IgD-negative memory B cell (primary cell): ENCODE measurements at regions not wholly inside any gene's neighbourhood (a gene's known extent, or its start where the extent isn't known, plus 50 kb on each side); places are given as distances from the start of the nearest gene placed in this dataset.

ENCODE experiments used
- H3K27ac Mint-ChIP-seq, 3 donors: one replicate each; pipeline ENCODE4 v1.8.0; 2020 to 2022; ENCODE audit warnings: mild to moderate bottlenecking in 3 of 3, mixed read lengths in 3 of 3, moderate library complexity in 1 of 3
- H3K27me3 Mint-ChIP-seq: one replicate; pipeline ENCODE4 v1.8.0; 2021; ENCODE audit warnings: mixed read lengths
- H3K36me3 Mint-ChIP-seq: one replicate; pipeline ENCODE4 v1.8.0; 2020; ENCODE audit warnings: mild to moderate bottlenecking, mixed read lengths
- H3K4me1 Mint-ChIP-seq, 3 donors: one replicate each; pipeline ENCODE4 v1.8.0; 2020 to 2022; ENCODE audit warnings: mixed read lengths in 3 of 3, mild to moderate bottlenecking in 1 of 3
- H3K4me3 Mint-ChIP-seq, 4 donors: one replicate each; pipeline ENCODE4 v1.8.0; 2020 to 2022; ENCODE audit warnings: mild to moderate bottlenecking in 4 of 4, mixed read lengths in 4 of 4, moderate library complexity in 3 of 4
- H3K9me3 Mint-ChIP-seq, 3 donors: one replicate each; pipeline ENCODE4 v1.8.0; 2020 to 2021; ENCODE audit warnings: mixed read lengths in 3 of 3, mild to moderate bottlenecking in 1 of 3

DNA sequence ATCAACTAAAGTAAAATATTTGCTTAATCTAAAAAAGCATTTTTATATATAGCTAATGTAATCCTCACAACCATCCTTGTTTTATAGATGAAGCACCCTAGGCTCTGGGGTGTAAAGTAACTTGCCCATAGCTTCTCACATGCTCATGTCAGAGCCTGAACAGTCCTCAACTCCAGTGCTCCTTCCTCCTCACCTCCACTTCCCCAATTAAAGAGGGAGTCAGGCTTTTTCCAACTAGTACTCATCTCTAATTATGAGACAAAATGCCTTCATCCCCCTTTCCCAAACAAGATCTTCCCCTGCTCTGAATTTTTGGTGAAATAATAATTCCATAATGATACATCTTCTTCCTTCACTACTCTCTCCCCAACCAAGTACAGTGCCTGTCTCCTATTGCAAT lies 290.8 kb upstream of the PRDM1 start:
- H3K27ac Mint-ChIP-seq = no peak overlapping the region
- peaks cover 2% of the 10 kb centered on the region for H3K27me3 Mint-ChIP-seq
- H3K36me3 Mint-ChIP-seq = no peaks in the 10 kb centered on the region
- no peak overlapping the region for H3K4me3 Mint-ChIP-seq
- peaks cover 0 to 2% (median 0%) of the 10 kb centered on the region in 3 donors for H3K9me3 Mint-ChIP-seq
- peaks cover 14 to 17% (median 15%) of the 10 kb centered on the region in 3 donors for H3K4me1 Mint-ChIP-seq

DNA sequence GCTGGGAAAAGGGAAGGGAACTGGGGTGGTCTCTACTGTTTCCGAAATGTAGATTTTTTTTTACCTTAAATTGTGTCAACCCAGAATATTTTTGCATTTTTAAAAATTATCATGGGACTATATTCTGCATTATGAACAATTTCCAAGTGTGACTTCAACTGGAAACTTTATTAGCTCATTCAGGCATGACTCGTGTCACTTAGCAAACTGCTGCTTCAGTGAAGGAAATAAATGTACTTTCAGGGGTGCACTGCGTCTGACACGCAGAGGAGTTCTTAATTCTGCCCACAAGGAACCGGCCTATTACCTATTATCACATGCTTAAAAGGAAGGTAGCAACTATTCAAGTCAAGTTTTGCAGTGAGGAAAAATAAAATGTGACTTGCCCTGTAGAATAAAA lies 291.3 kb upstream of the PRDM1 start:
- Mint-ChIP-seq H3K4me1 (peaks cover 14 to 17% (median 15%) of the 10 kb centered on the region in 3 donors), H3K4me3 (no peak overlapping the region), H3K27ac (no peak overlapping the region), H3K27me3 (peaks cover 2% of the 10 kb centered on the region), H3K9me3 (peaks cover 0 to under 1% (median 0%) of the 10 kb centered on the region in 3 donors), H3K36me3 (no peaks in the 10 kb centered on the region)

DNA sequence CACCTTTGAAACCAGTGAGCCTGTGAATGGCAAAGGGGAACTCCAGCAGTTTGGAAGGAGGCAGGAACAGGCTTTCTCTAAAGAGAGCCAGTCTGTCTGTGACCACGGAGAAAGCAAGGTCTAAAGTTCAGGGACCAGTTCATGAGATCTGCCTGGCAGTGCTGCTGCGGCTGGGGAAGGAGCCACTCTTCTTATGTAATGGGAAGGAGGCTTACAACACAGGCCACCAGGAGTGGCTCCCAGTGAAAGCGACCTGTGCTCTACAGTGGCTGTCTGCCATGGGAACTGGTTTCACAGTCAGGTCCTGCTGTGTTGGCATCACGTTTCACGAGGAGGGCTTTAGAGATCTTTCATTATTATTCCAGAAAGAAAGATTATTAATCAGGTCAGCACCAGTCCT lies 291.9 kb upstream of the PRDM1 start:
- no peak overlapping the region for H3K4me3 Mint-ChIP-seq
- no peak overlapping the region for H3K27ac Mint-ChIP-seq
- no peaks in the 10 kb centered on the region for H3K36me3 Mint-ChIP-seq
- peaks cover 2% of the 10 kb centered on the region for H3K27me3 Mint-ChIP-seq
- H3K9me3 Mint-ChIP-seq = no peaks in the 10 kb centered on the region
- peaks cover 14 to 17% (median 15%) of the 10 kb centered on the region in 3 donors for H3K4me1 Mint-ChIP-seq

DNA sequence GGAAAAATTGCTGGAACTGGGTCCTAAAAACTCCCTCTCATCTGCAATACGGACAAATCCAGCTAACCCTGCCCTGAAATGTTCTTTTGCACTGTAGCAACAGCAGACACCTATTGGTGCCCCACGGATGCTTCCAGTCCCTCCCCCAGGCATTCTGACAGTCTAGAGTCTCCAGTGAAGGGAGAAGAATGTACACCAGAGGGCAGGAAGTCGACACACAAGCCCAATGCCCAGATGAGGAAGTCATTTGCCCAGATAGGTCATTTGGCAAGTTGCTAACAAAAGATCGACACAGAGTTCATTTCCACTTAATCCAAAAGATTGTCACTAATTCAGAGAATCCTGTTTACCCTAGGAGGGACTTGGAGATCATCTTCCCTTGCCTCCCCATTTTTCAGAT lies 293.0 kb upstream of the PRDM1 start:
- no peak overlapping the region for H3K27ac Mint-ChIP-seq
- H3K4me1 Mint-ChIP-seq = peaks cover 14 to 17% (median 15%) of the 10 kb centered on the region in 3 donors
- peaks cover 2% of the 10 kb centered on the region for H3K27me3 Mint-ChIP-seq

DNA sequence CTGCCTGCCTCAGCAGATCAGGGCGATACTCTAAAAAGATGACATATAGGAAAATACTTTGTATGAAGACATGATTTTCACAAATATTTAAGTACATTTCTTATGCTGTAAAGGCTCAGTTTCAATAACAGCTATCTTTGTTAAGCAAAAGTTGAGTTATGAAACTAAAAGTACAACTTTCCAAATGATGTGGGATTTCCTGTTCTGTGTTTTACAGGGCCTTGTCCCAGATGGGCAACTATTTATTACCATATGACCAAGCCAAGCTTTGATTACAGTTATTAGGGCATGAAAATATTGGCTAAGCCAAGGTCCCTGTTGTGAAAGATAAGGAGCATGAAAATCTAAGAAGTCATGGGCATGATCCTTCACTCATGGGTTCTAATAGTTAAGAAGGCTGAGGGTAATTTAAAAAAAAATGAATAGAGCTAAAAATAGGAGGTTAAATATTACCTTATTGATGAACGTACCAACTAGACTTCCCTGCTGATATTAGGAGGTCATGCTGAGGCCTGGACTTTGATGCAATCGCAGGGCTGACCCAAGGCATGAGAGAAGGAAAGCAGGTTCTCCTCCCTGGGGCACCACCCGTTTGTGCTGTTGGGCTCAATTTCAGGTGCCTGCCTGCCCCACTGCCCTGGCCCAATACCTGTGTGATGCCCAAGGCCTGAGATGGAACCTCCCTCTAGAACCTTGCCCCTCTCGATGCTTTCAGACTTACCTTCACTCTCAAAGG lies 294.4 kb upstream of the PRDM1 start:
- peaks cover 14 to 17% (median 15%) of the 10 kb centered on the region in 3 donors for H3K4me1 Mint-ChIP-seq
- no peak overlapping the region for H3K27ac Mint-ChIP-seq
- H3K27me3 Mint-ChIP-seq = peaks cover 2% of the 10 kb centered on the region
- peaks cover 0 to 2% (median 0%) of the 10 kb centered on the region in 3 donors for H3K9me3 Mint-ChIP-seq
- peaks cover 2% of the 10 kb centered on the region for H3K36me3 Mint-ChIP-seq
- H3K4me3 Mint-ChIP-seq = peak overlapping the region in 2 of 4 donors; percentile 13 to 53

More for the DNA sequence above, 293.0 kb upstream of the PRDM1 start:
- Mint-ChIP-seq H3K9me3 (no peaks in the 10 kb centered on the region), H3K36me3 (peaks cover 1% of the 10 kb centered on the region), H3K4me3 (no peak overlapping the region)

DNA sequence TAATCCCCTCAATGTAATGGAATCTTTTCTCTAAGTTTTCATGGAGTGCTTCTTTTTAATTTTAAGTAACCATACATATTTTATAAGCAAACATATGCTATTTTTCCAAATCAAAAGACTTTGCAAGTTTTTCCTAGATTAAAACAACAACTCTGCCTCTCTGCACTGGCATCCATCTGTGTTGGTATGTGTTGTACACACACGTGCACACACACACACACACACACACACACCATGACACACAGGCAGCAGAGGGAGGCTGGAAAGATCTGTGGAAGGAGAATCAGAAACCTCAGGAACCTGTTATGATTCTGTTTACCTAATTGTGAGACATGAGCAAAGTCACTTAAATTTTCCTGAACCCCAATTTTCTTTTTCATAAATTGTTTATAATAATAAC lies 295.0 kb upstream of the PRDM1 start:
- H3K4me3 Mint-ChIP-seq = no peak overlapping the region

DNA sequence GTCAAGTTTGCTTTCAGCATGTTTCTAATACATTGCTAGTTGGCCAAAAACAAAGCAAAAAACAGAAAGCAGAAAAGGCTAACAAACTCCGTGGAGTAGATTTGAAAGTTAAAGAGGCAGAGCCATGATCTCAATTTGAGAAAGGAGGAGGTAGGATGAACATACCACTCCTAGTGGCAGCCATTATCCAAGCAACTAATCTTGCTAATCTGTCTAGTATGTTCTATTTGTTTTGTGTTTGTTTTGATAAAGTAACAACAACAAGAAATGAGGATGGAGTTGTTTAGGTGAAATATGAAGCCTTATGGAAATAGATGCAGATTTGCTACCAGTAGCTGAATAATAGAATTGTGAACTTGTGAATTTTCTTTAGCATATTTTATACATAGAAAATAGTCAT lies 295.5 kb upstream of the PRDM1 start:
- Mint-ChIP-seq H3K36me3 (peaks cover 2% of the 10 kb centered on the region), H3K4me3 (no peak overlapping the region), H3K27me3 (peaks cover 2% of the 10 kb centered on the region), H3K4me1 (peaks cover 18 to 21% (median 19%) of the 10 kb centered on the region in 3 donors), H3K27ac (no peak overlapping the region), H3K9me3 (peaks cover 0 to 2% (median 0%) of the 10 kb centered on the region in 3 donors)

More for the DNA sequence above, 295.0 kb upstream of the PRDM1 start:
- Mint-ChIP-seq H3K4me1 (peaks cover 14 to 17% (median 15%) of the 10 kb centered on the region in 3 donors), H3K27ac (no peak overlapping the region), H3K9me3 (peaks cover 0 to 2% (median 0%) of the 10 kb centered on the region in 3 donors), H3K36me3 (peaks cover 2% of the 10 kb centered on the region), H3K27me3 (peaks cover 2% of the 10 kb centered on the region)

DNA sequence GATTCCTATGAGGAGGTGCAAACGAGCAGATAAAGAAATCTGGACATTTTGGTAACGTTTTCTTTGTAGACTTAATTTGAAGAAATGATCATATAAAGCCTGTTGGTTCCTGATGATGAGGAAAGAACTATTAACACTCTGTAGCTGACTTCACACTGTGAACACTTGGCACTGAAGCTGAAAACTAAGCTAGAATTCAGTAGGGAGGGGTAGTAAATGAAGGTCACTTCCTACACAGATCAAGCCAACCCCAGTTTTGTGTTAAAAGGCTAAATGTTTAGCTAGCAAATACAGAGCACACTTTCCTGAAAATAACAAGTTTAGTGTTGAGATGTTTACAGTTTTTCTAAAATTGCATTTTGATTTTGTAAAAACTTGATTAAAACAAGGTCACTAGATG lies 296.2 kb upstream of the PRDM1 start:
- Mint-ChIP-seq H3K27ac (no peak overlapping the region), H3K36me3 (peaks cover 2% of the 10 kb centered on the region), H3K27me3 (peaks cover 2% of the 10 kb centered on the region), H3K4me3 (no peak overlapping the region), H3K4me1 (peaks cover 23 to 26% (median 24%) of the 10 kb centered on the region in 3 donors), H3K9me3 (peaks cover 0 to 2% (median 0%) of the 10 kb centered on the region in 3 donors)

DNA sequence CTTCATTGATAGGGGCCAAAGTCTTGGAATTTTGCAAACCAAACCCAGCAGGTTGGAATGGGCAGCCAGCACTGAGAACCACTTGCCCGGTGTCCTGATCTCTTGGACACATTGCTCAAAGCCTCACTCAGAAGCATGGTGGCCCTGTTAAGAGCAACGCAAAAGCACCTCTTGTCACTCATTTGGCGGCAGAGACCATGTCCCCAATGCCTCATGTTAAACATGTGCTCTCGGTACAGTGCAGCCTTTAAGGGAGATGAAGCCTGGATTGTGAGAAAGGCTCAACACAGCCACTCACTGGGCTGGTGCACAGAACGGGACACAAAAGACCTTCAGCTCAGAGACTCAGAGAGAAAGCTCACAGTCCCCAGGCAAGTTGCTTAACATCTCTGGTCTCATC lies 298.4 kb upstream of the PRDM1 start:
- H3K36me3 Mint-ChIP-seq = peaks cover 2% of the 10 kb centered on the region

DNA sequence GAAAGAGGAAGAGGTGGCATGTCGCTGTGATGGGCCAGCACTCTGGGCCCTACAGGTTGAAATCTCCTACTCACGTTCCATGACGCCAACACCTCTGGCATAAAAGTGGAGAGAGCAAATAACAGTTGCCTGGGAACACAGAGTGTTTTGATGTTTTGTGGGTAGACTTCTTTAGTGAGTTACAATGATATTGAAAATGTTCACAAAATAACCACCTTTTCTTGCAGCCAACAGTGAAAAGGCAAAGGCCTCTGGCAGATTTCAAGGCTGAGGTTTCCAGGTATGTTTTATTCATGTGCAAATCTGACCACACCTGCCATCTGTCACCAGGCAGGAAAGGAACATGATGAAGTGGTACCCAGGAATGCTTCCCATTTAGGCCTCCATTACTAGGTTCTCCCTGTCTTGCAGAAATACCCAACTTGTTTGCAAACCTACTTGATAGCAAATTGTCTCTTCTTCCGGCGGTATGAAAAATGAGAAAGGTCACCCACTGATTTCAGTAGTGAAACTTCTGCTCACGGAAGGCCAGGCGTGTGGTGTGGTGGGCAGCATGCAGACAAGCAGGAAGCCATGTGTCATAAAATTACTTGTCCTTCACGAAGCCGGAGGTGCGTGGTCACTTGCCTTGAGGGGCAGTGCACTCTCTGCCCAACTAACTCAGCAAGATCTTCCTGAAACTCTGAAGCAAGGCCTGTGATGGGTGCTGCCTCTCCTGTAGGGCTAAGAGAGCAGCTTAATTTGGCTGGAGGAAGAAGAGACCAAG lies 299.1 kb upstream of the PRDM1 start:
- Mint-ChIP-seq H3K4me3 (no peak overlapping the region), H3K27me3 (peaks cover 5% of the 10 kb centered on the region), H3K4me1 (peaks cover 16 to 19% (median 18%) of the 10 kb centered on the region in 3 donors), H3K9me3 (peaks cover 0 to 2% (median 0%) of the 10 kb centered on the region in 3 donors), H3K36me3 (peaks cover 2% of the 10 kb centered on the region), H3K27ac (no peak overlapping the region)

More for the DNA sequence above, 298.4 kb upstream of the PRDM1 start:
- peaks cover 5% of the 10 kb centered on the region for H3K27me3 Mint-ChIP-seq
- peaks cover 17 to 20% (median 17%) of the 10 kb centered on the region in 3 donors for H3K4me1 Mint-ChIP-seq
- no peak overlapping the region for H3K4me3 Mint-ChIP-seq
- H3K27ac Mint-ChIP-seq = peak overlapping the region in 1 of 3 donors; percentile 54
- peaks cover 0 to 2% (median 0%) of the 10 kb centered on the region in 3 donors for H3K9me3 Mint-ChIP-seq

DNA sequence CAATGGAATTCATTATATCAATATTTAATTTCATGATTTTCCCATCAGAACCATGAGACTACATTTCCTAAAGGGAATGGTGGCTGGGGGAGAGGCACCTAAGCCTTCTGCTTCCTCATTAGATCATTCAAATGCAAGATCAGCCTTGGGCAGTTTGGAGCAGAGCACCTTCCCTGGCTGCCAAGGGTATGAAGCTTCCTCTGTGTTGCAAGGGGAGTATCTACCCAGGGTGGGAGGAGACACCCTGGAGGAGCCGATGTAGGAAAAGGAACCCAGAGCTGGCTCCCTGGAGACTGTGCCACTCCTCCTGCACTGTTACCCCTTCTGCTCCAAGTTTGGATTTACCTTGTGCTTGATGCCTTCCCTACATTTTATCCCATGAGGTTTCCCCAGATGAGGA lies 299.7 kb upstream of the PRDM1 start:
- Mint-ChIP-seq H3K9me3 (peaks cover 0 to 2% (median 0%) of the 10 kb centered on the region in 3 donors), H3K27me3 (peaks cover 5% of the 10 kb centered on the region), H3K4me3 (no peak overlapping the region), H3K36me3 (peaks cover 2% of the 10 kb centered on the region), H3K27ac (no peak overlapping the region), H3K4me1 (peaks cover 9 to 14% (median 13%) of the 10 kb centered on the region in 3 donors)

DNA sequence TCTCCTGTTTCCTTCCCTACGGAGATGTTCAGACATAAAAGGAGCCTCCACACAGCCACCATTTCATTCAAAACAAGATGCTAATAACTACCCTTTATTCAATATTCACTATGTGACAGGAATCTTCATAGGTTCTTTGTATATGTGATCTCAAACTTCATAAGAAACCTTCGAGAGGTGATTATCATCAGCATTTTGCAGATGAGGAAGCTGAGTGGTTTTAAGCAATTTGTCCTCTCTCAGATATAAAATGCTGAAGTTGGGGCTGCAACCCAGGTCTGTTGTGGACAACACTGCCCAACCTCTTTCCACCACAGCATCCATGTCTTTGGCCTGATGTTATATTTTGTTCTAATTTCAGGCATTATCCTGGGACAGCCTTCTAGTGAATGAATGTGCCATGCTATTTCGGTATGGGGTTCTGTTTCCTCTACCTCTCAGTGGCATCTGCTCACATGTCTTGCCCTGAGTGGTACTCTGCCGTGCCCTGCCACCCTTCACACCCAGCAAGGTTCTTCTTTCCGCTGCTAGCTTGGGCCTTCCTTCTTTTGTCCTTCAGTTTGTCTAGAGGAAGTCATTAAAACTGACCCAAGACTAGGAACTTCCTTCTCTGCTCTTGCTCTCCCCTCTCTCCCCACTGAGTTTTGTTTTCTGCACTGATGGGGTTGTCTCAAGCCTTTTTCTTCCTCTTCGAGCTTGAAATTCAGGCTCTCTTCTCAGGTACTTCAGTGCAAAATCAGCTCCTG lies 300.9 kb upstream of the PRDM1 start:
- Mint-ChIP-seq H3K4me1 (peaks cover 8 to 13% (median 9%) of the 10 kb centered on the region in 3 donors), H3K36me3 (peaks cover 2% of the 10 kb centered on the region), H3K27ac (no peak overlapping the region)

DNA sequence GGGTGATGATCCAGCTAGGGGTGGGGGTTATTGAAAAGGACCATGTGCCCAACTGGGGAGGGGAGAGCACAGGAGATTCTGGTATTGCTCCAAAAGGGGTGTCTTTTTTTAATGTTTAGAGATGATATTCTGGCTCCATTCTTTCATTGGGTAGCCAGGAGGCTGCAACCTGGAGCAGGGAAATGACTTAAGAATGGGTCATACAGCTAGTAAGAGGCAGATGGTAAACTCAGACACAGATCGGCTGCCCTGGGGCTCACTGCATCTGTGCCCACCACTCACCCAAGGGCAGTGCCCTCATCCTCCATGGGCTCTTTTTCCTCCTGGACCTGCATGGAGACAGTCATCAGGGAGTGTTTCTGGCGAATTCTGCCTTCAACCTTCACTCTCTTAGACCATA lies 302.0 kb upstream of the PRDM1 start:
- Mint-ChIP-seq H3K36me3 (peaks cover 2% of the 10 kb centered on the region), H3K27ac (no peak overlapping the region), H3K4me1 (peaks cover 8 to 14% (median 9%) of the 10 kb centered on the region in 3 donors), H3K4me3 (no peak overlapping the region), H3K27me3 (peaks cover 5% of the 10 kb centered on the region), H3K9me3 (peaks cover 0 to 3% (median 2%) of the 10 kb centered on the region in 3 donors)

More for the DNA sequence above, 300.9 kb upstream of the PRDM1 start:
- H3K9me3 Mint-ChIP-seq = peaks cover 0 to 2% (median 1%) of the 10 kb centered on the region in 3 donors
- H3K27me3 Mint-ChIP-seq = peaks cover 5% of the 10 kb centered on the region
- H3K4me3 Mint-ChIP-seq = peak overlapping the region in 2 of 4 donors; percentile 7 to 74

DNA sequence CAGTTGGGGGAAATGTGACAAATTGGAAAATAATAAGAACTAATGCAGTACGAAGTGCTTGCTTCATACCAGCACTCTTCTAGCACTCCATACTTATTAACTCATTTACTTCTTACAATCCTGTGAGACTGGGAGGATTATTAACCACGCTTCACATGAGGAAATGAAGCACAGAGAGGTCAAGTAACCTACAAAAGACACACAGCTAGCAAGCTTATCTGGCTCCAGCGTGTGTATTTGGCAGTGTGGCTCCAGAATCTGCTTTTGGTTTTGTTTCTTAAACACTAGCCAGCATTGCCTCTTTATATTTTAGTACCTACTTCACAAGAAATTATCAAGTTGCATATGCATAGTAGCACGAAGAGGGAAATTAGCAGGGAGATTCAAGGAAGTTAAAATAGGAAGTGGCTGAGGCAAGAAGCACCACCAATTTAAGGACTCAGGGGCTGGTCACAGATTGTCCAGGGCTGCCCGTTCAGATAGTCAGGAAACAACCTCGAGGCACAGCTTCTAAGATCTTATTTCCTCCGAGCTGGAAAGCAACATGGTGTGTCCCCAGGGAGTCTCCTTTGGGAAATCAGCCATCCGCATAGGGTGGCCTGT lies 302.7 kb upstream of the PRDM1 start:
- peaks cover 8 to 14% (median 9%) of the 10 kb centered on the region in 3 donors for H3K4me1 Mint-ChIP-seq
- H3K27ac Mint-ChIP-seq = no peak overlapping the region
- H3K36me3 Mint-ChIP-seq = peaks cover 2% of the 10 kb centered on the region
- peaks cover 5% of the 10 kb centered on the region for H3K27me3 Mint-ChIP-seq
- peaks cover 0 to 3% (median 2%) of the 10 kb centered on the region in 3 donors for H3K9me3 Mint-ChIP-seq
- no peak overlapping the region for H3K4me3 Mint-ChIP-seq
